Trophoblast cell (in vitro differentiated cells and primary cell): ENCODE measurements at regions not wholly inside any gene's neighbourhood (a gene's known extent, or its start where the extent isn't known, plus 50 kb on each side); places are given as distances from the start of the nearest gene placed in this dataset.
"Not testable (repeated sequence)": the region's sequence is repeated elsewhere in the genome, so short reads cannot be mapped to it uniquely, and the experiment has no call there.

Experiments used
- DNase-seq, 2 donors: peaks; one replicate each; pipeline ENCODE4 v3.0.0-alpha.2; 2016
- H2AFZ ChIP-seq: 2 replicates; pipeline ENCODE4 v1.6.1; 2013; ENCODE audit warnings: low read length, moderate library complexity, mild to moderate bottlenecking; ENCODE audit not compliant: insufficient read depth, poor library complexity
- H2AK5ac ChIP-seq: 2 replicates; pipeline ENCODE4 v1.6.1; 2013; ENCODE audit warnings: mild to moderate bottlenecking, low read length
- H2BK120ac ChIP-seq: 2 replicates; pipeline ENCODE4 v1.6.1; 2013; ENCODE audit warnings: low read length, mild to moderate bottlenecking, moderate library complexity; ENCODE audit not compliant: insufficient read depth, poor library complexity
- H2BK12ac ChIP-seq: 2 replicates; pipeline ENCODE4 v1.6.1; 2013; ENCODE audit warnings: mild to moderate bottlenecking, low read length, moderate library complexity
- H2BK5ac ChIP-seq: 2 replicates; pipeline ENCODE4 v1.6.1; 2013; ENCODE audit warnings: low read length, low read depth, moderate library complexity, mild to moderate bottlenecking; ENCODE audit not compliant: poor library complexity
- H3K14ac ChIP-seq: 2 replicates; pipeline ENCODE4 v1.6.1; 2013; ENCODE audit warnings: mild to moderate bottlenecking, low read length
- H3K18ac ChIP-seq: 2 replicates; pipeline ENCODE4 v1.6.1; 2013; ENCODE audit warnings: mild to moderate bottlenecking, low read length
- H3K23ac ChIP-seq: 2 replicates; pipeline ENCODE4 v1.6.1; 2013; ENCODE audit warnings: low read length
- H3K27ac ChIP-seq: 2 replicates; pipeline ENCODE4 v1.5.1; 2013; ENCODE audit warnings: low read depth, mild to moderate bottlenecking, inconsistent platforms, low read length, moderate library complexity
- H3K27me3 ChIP-seq: 2 replicates; pipeline ENCODE4 v1.6.1; 2013; ENCODE audit warnings: inconsistent platforms, mild to moderate bottlenecking, low read length, moderate library complexity; ENCODE audit not compliant: insufficient read depth
- H3K36me3 ChIP-seq, 2 experiments: 1 replicate in 1 of 2; 2 replicates in 1 of 2; pipeline ENCODE4 v1.6.1; 2013; ENCODE audit warnings: low read length in 2 of 2, mild to moderate bottlenecking in 2 of 2, moderate library complexity in 1 of 2; ENCODE audit not compliant: insufficient read depth in 2 of 2, control insufficient read depth in 1 of 2
- H3K4ac ChIP-seq: 2 replicates; pipeline ENCODE4 v1.6.1; 2013; ENCODE audit warnings: low read depth, mild to moderate bottlenecking, low read length, moderate library complexity
- H3K4me1 ChIP-seq, 2 experiments: 1 replicate in 1 of 2; 2 replicates in 1 of 2; pipeline ENCODE4 v1.6.1; 2013; ENCODE audit warnings: low read length in 2 of 2, mild to moderate bottlenecking in 2 of 2, moderate library complexity in 1 of 2; ENCODE audit not compliant: insufficient read depth in 2 of 2, control insufficient read depth in 1 of 2
- H3K4me2 ChIP-seq: 2 replicates; pipeline ENCODE4 v1.6.1; 2013; ENCODE audit warnings: inconsistent platforms, mild to moderate bottlenecking, low read length, moderate library complexity
- H3K4me3 ChIP-seq: 2 replicates; pipeline ENCODE4 v1.5.1; 2013; ENCODE audit warnings: mild to moderate bottlenecking, low read depth, low read length, inconsistent platforms
- H3K79me1 ChIP-seq: one replicate; pipeline ENCODE4 v1.6.1; 2013; ENCODE audit warnings: low read length
- H3K79me2 ChIP-seq: 2 replicates; pipeline ENCODE4 v1.6.1; 2013; ENCODE audit warnings: low read length, mild to moderate bottlenecking; ENCODE audit not compliant: control insufficient read depth, insufficient read depth, poor library complexity
- H3K9ac ChIP-seq: 2 replicates; pipeline ENCODE4 v1.6.1; 2013; ENCODE audit warnings: mild to moderate bottlenecking, low read length
- H3K9me3 ChIP-seq: 2 replicates; pipeline ENCODE4 v1.6.1; 2013; ENCODE audit warnings: low read depth, mild to moderate bottlenecking, control low read depth, inconsistent platforms, low read length; ENCODE audit not compliant: insufficient read depth
- H4K12ac ChIP-seq: 2 replicates; pipeline ENCODE4 v1.6.1; 2013; ENCODE audit warnings: low read depth, mild to moderate bottlenecking, low read length, moderate library complexity
- H4K8ac ChIP-seq: 2 replicates; pipeline ENCODE4 v1.6.1; 2013; ENCODE audit warnings: low read depth, mild to moderate bottlenecking, low read length, moderate library complexity
- H4K91ac ChIP-seq: one replicate; pipeline ENCODE4 v1.6.1; 2013; ENCODE audit warnings: low read depth, mild to moderate bottlenecking, low read length, moderate library complexity
- WGBS: extraction: QIAGEN DNeasy Blood & Tissue Kit; methylation state at CpG from one replicate; pipeline ENCODE4 v1.1.7; 2013; ENCODE audit warnings: missing lambda C conversion rate; ENCODE audit not compliant: insufficient read length, insufficient coverage; ENCODE audit errors: extremely low coverage; 5-methylcytosine and 5-hydroxymethylcytosine counted together

GRCh38 chr2:125797192-125797591 lies 858.8 kb upstream of the GYPC start:
- Histone ChIP-seq H3K14ac (no peak overlapping the region), H3K9ac (no peak overlapping the region), H2BK12ac (no peak overlapping the region), H3K18ac (no peak overlapping the region), H3K9me3 (no peaks in the 10 kb centered on the region), H3K23ac (no peak overlapping the region), H4K12ac (no peak overlapping the region), H2AFZ (no peak overlapping the region), H3K4me3 (no peak overlapping the region), H3K79me2 (no peaks in the 10 kb centered on the region), H3K36me3 (no peaks in the 10 kb centered on the region), H3K27ac (no peak overlapping the region), H3K79me1 (no peaks in the 10 kb centered on the region), H4K8ac (no peak overlapping the region), H2BK5ac (no peak overlapping the region), H3K4me1 (no peaks in the 10 kb centered on the region), H2AK5ac (no peak overlapping the region), H4K91ac (no peak overlapping the region), H3K4ac (no peak overlapping the region), H3K4me2 (no peak overlapping the region), H3K27me3 (no peaks in the 10 kb centered on the region), H2BK120ac (no peak overlapping the region)
- no peak for DNase-seq
- WGBS, result no CpG with 5 or more reads among the region's 4 CpGs

GRCh38 chr2:125822746-125823145 lies 833.2 kb upstream of the GYPC start:
- Histone ChIP-seq H3K27me3 (no peaks in the 10 kb centered on the region), H2AK5ac (no peak overlapping the region), H2AFZ (no peak overlapping the region), H3K18ac (no peak overlapping the region), H3K4me2 (no peak overlapping the region), H4K91ac (no peak overlapping the region), H3K27ac (peak overlapping the region; percentile 52), H3K9ac (no peak overlapping the region), H3K14ac (no peak overlapping the region), H4K12ac (no peak overlapping the region), H3K79me2 (no peaks in the 10 kb centered on the region), H3K36me3 (peaks cover 0 to 3% of the 10 kb centered on the region in 2 experiments), H2BK12ac (no peak overlapping the region), H3K9me3 (peaks cover 2% of the 10 kb centered on the region), H2BK5ac (peak overlapping the region; percentile 77), H2BK120ac (no peak overlapping the region), H3K23ac (no peak overlapping the region), H3K79me1 (peaks cover 11% of the 10 kb centered on the region), H3K4ac (no peak overlapping the region), H3K4me3 (no peak overlapping the region), H4K8ac (no peak overlapping the region), H3K4me1 (peaks cover 2 to 4% of the 10 kb centered on the region in 2 experiments)
- DNase-seq, result peak; percentile 18 to 62
- WGBS, result 100% methylated on average over 1 of the region's 5 CpGs

DNA sequence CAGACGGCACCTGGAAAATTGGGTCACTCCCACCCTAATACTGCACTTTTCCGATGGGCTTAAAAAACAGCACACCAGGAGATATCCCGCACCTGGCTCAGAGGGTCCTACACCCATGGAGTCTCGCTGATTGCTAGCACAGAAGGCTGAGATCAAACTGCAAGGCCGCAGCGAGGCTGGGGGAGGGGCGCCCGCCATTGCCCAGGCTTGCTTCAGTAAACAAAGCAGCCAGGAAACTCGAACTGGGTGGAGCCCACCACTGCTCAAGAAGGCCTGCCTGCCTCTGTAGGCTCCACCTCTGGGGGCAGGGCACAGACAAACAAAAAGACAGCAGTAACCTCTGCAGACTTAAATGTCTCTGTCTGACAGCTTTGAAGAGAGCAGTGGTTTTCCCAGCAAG lies 830.2 kb upstream of the GYPC start:
- not testable (repeated sequence) for H3K4ac ChIP-seq, H3K14ac ChIP-seq, H3K9me3 ChIP-seq, H3K27me3 ChIP-seq, H3K36me3 ChIP-seq, H2AFZ ChIP-seq, H3K18ac ChIP-seq, H4K8ac ChIP-seq, H3K79me2 ChIP-seq, H3K23ac ChIP-seq, H3K27ac ChIP-seq, H4K91ac ChIP-seq, H2BK12ac ChIP-seq, DNase-seq, H3K4me1 ChIP-seq, H3K4me3 ChIP-seq, H2BK5ac ChIP-seq, H4K12ac ChIP-seq, H2BK120ac ChIP-seq, H3K4me2 ChIP-seq, H3K9ac ChIP-seq, H2AK5ac ChIP-seq
- peaks cover 11% of the 10 kb centered on the region for H3K79me1 ChIP-seq
- WGBS, result no CpG with 5 or more reads among the region's 9 CpGs

DNA sequence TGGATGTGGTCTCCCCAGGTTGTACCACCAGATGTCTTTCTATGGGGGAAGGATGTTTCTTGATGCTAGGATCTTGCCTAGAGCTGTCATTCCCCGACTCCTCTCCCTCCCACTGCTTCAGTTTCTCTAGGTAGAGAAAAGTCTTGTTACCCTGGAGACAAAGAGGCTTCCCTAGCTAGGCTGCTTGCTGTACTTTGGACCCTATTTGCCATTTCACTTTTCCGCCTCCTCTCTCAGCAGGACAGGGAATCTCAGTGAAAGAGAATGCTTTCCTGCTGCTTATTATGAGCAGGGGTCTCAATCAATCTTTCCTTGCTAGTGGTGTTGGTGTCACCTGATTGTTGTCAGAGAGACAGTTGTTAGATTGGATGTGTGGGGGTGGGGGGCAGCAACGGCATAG lies 818.8 kb upstream of the GYPC start:
- Histone ChIP-seq H3K23ac (no peak overlapping the region), H3K79me1 (no peaks in the 10 kb centered on the region), H4K8ac (no peak overlapping the region), H2BK12ac (no peak overlapping the region), H3K36me3 (no peaks in the 10 kb centered on the region), H3K27me3 (no peaks in the 10 kb centered on the region), H4K91ac (no peak overlapping the region), H2AFZ (no peak overlapping the region), H3K27ac (no peak overlapping the region), H3K4ac (no peak overlapping the region), H3K9me3 (no peaks in the 10 kb centered on the region), H3K14ac (no peak overlapping the region), H3K79me2 (no peaks in the 10 kb centered on the region), H4K12ac (no peak overlapping the region), H2AK5ac (no peak overlapping the region), H3K4me1 (no peaks in the 10 kb centered on the region), H2BK120ac (no peak overlapping the region), H3K9ac (no peak overlapping the region), H2BK5ac (no peak overlapping the region), H3K4me2 (no peak overlapping the region), H3K4me3 (no peak overlapping the region), H3K18ac (no peak overlapping the region)
- DNase-seq, result no peak
- WGBS, result no CpG with 5 or more reads among the region's 3 CpGs
